Naive thymus-derived CD8-positive, alpha-beta T cell (primary cell): ENCODE measurements at regions not wholly inside any gene's neighbourhood (a gene's known extent, or its start where the extent isn't known, plus 50 kb on each side); places are given as distances from the start of the nearest gene placed in this dataset.

Source experiments
- ATAC-seq, 2 donors: fragments of 150-1000 bp; cut with Tn5 transposase in 1 of 2; sonication (Bioruptor Pico), chemical (Tn5 transposase) in 1 of 2; 1 replicate in 1 of 2; 2 replicates in 1 of 2; pipeline ENCODE4 v1.10.0; 2021; ENCODE audit warnings: mild to moderate bottlenecking in 2 of 2, moderate library complexity in 2 of 2
- POLR2A ChIA-PET: fragments of 350-600 bp; sonication (Branson Sonifier 250); formaldehyde crosslinking; loops from one replicate; lab custom pipeline; 2021; ENCODE audit warnings: antibody characterized with exemption; lab: Charles Lee
- DNase-seq, 10 donors: peaks; one replicate each; pipeline versions ENCODE4 v3.0.0 to v3.0.0-alpha.2; 2020 to 2022
- H3K27ac Mint-ChIP-seq, 10 donors: one replicate each; pipeline ENCODE4 v1.8.0; 2020 to 2022; ENCODE audit warnings: mild to moderate bottlenecking in 10 of 10, mixed read lengths in 10 of 10, moderate library complexity in 4 of 10, inconsistent platforms in 1 of 10
- H3K27me3 Mint-ChIP-seq, 5 donors: one replicate each; pipeline ENCODE4 v1.8.0; 2021 to 2022; ENCODE audit warnings: mixed read lengths in 5 of 5
- H3K36me3 Mint-ChIP-seq, 3 donors: one replicate each; pipeline ENCODE4 v1.8.0; 2020 to 2022; ENCODE audit warnings: mixed read lengths in 3 of 3, mild to moderate bottlenecking in 2 of 3, inconsistent platforms in 1 of 3
- H3K4me1 Mint-ChIP-seq, 4 donors: one replicate each; pipeline ENCODE4 v1.8.0; 2021 to 2022; ENCODE audit warnings: mixed read lengths in 4 of 4
- H3K4me3 Mint-ChIP-seq, 10 donors: one replicate each; pipeline ENCODE4 v1.8.0; 2020 to 2022; ENCODE audit warnings: mild to moderate bottlenecking in 10 of 10, mixed read lengths in 10 of 10, moderate library complexity in 6 of 10, inconsistent platforms in 1 of 10
- H3K9me3 Mint-ChIP-seq, 9 donors: one replicate each; pipeline ENCODE4 v1.8.0; 2020 to 2022; ENCODE audit warnings: mixed read lengths in 9 of 9, mild to moderate bottlenecking in 3 of 9, inconsistent platforms in 1 of 9, moderate library complexity in 1 of 9

GRCh38 chr1:22276396-22276748 lies 133.5 kb upstream of the WNT4 start:
- H3K4me3 Mint-ChIP-seq, result no peak overlapping the region
- DNase-seq, result no peak
- no peaks in the 10 kb centered on the region for H3K4me1 Mint-ChIP-seq
- ATAC-seq, result no peak
- H3K27me3 Mint-ChIP-seq, result peaks cover 3 to 40% (median 24%) of the 10 kb centered on the region in 5 donors
- H3K27ac Mint-ChIP-seq, result no peak overlapping the region
- H3K9me3 Mint-ChIP-seq, result peaks cover 0 to 16% (median under 1%) of the 10 kb centered on the region in 9 donors
- peaks cover 0 to 8% (median 0%) of the 10 kb centered on the region in 3 donors for H3K36me3 Mint-ChIP-seq
- POLR2A ChIA-PET, result no interaction called here

GRCh38 chr1:22277662-22278061 lies 134.8 kb upstream of the WNT4 start:
- no peak overlapping the region for H3K4me3 Mint-ChIP-seq
- H3K36me3 Mint-ChIP-seq, result peaks cover 0 to 8% (median 0%) of the 10 kb centered on the region in 3 donors
- no peak overlapping the region for H3K27ac Mint-ChIP-seq
- peaks cover 4 to 53% (median 33%) of the 10 kb centered on the region in 5 donors for H3K27me3 Mint-ChIP-seq
- H3K9me3 Mint-ChIP-seq, result peaks cover 0 to 16% (median 3%) of the 10 kb centered on the region in 9 donors
- POLR2A ChIA-PET, result no interaction called here
- DNase-seq (peak in 1 of 10 donors; percentile 26), ATAC-seq (no peak)
- no peaks in the 10 kb centered on the region for H3K4me1 Mint-ChIP-seq

GRCh38 chr1:22279735-22280134 lies 136.8 kb upstream of the WNT4 start:
- POLR2A ChIA-PET, result no interaction called here
- Mint-ChIP-seq H3K36me3 (peaks cover 0 to 8% (median 0%) of the 10 kb centered on the region in 3 donors), H3K27ac (no peak overlapping the region), H3K9me3 (peaks cover 0 to 16% (median 3%) of the 10 kb centered on the region in 9 donors), H3K4me1 (peaks cover 0 to 3% (median 0%) of the 10 kb centered on the region in 4 donors), H3K4me3 (no peak overlapping the region), H3K27me3 (peaks cover 6 to 74% (median 45%) of the 10 kb centered on the region in 5 donors)
- ATAC-seq (no peak), DNase-seq (no peak)

- Mint-ChIP-seq H3K4me3 (no peak overlapping the region), H3K36me3 (peaks cover 0 to 8% (median 0%) of the 10 kb centered on the region in 3 donors), H3K27me3 (peaks cover 6 to 78% (median 48%) of the 10 kb centered on the region in 5 donors), H3K4me1 (peaks cover 0 to 3% (median 0%) of the 10 kb centered on the region in 4 donors), H3K9me3 (peaks cover 0 to 16% (median 3%) of the 10 kb centered on the region in 9 donors), H3K27ac (no peak overlapping the region)
- no peak for DNase-seq
- ATAC-seq, result no peak
- POLR2A ChIA-PET, result no interaction called here
These were observed 137.6 kb upstream of the WNT4 start for GRCh38 chr1:22280526-22280925.

GRCh38 chr1:22281521-22282363 lies 138.8 kb upstream of the WNT4 start:
- Mint-ChIP-seq H3K27me3 (peaks cover 4 to 69% (median 41%) of the 10 kb centered on the region in 5 donors), H3K4me1 (peaks cover 0 to 3% (median 0%) of the 10 kb centered on the region in 4 donors), H3K9me3 (peaks cover 0 to 16% (median 3%) of the 10 kb centered on the region in 9 donors), H3K4me3 (no peak overlapping the region), H3K27ac (peak overlapping the region in 1 of 10 donors; percentile 54), H3K36me3 (peaks cover 0 to 8% (median 0%) of the 10 kb centered on the region in 3 donors)
- DNase-seq, result no peak
- ATAC-seq, result no peak
- POLR2A ChIA-PET, result interaction anchor here (0.7 kb wide), 1 partner anchor 192 kb away, joined by 3 read pairs; no protein-coding TSS in a partner anchor

- H3K36me3 Mint-ChIP-seq, result peaks cover 0 to 8% (median 0%) of the 10 kb centered on the region in 3 donors
- peaks cover 4 to 62% (median 34%) of the 10 kb centered on the region in 5 donors for H3K27me3 Mint-ChIP-seq
- ATAC-seq, result no peak
- POLR2A ChIA-PET, result interaction anchor here (0.7 kb wide), 1 partner anchor 191 kb away, joined by 3 read pairs; no protein-coding TSS in a partner anchor
- H3K4me3 Mint-ChIP-seq, result no peak overlapping the region
- no peak for DNase-seq
- peaks cover 0 to 16% (median 3%) of the 10 kb centered on the region in 9 donors for H3K9me3 Mint-ChIP-seq
- no peak overlapping the region for H3K27ac Mint-ChIP-seq
- peaks cover 0 to 3% (median 0%) of the 10 kb centered on the region in 4 donors for H3K4me1 Mint-ChIP-seq
These were observed 139.6 kb upstream of the WNT4 start for GRCh38 chr1:22282364-22282995.

- H3K9me3 Mint-ChIP-seq, result peaks cover 0 to 16% (median 3%) of the 10 kb centered on the region in 9 donors
- no peak for DNase-seq
- H3K27ac Mint-ChIP-seq, result no peak overlapping the region
- peaks cover 4 to 53% (median 26%) of the 10 kb centered on the region in 5 donors for H3K27me3 Mint-ChIP-seq
- no peak for ATAC-seq
- POLR2A ChIA-PET, result no interaction called here
- peaks cover 0 to 8% (median 0%) of the 10 kb centered on the region in 3 donors for H3K36me3 Mint-ChIP-seq
- peaks cover 0 to 3% (median 0%) of the 10 kb centered on the region in 4 donors for H3K4me1 Mint-ChIP-seq
- no peak overlapping the region for H3K4me3 Mint-ChIP-seq
These were observed 140.7 kb upstream of the WNT4 start for GRCh38 chr1:22283596-22283995.

GRCh38 chr1:22284236-22284635 lies 141.3 kb upstream of the WNT4 start:
- Mint-ChIP-seq H3K4me1 (peaks cover 0 to 3% (median 0%) of the 10 kb centered on the region in 4 donors), H3K27ac (no peak overlapping the region), H3K4me3 (no peak overlapping the region), H3K27me3 (peaks cover 4 to 48% (median 24%) of the 10 kb centered on the region in 5 donors), H3K9me3 (peaks cover 0 to 12% (median 3%) of the 10 kb centered on the region in 9 donors), H3K36me3 (peaks cover 0 to 5% (median 0%) of the 10 kb centered on the region in 3 donors)
- POLR2A ChIA-PET, result no interaction called here
- DNase-seq (no peak), ATAC-seq (no peak)

- H3K27me3 Mint-ChIP-seq, result peaks cover 4 to 43% (median 24%) of the 10 kb centered on the region in 5 donors
- POLR2A ChIA-PET, result no interaction called here
- DNase-seq (no peak), ATAC-seq (no peak)
- H3K27ac Mint-ChIP-seq, result no peak overlapping the region
- no peak overlapping the region for H3K4me3 Mint-ChIP-seq
- H3K9me3 Mint-ChIP-seq, result peaks cover 0 to 6% (median 3%) of the 10 kb centered on the region in 9 donors
- H3K36me3 Mint-ChIP-seq, result peaks cover 0 to 5% (median 0%) of the 10 kb centered on the region in 3 donors
- peaks cover 0 to 3% (median 0%) of the 10 kb centered on the region in 4 donors for H3K4me1 Mint-ChIP-seq
These were observed 142.1 kb upstream of the WNT4 start for GRCh38 chr1:22284906-22285548.

GRCh38 chr1:22285549-22286396 lies 142.9 kb upstream of the WNT4 start:
- DNase-seq (no peak), ATAC-seq (no peak)
- POLR2A ChIA-PET, result no interaction called here
- Mint-ChIP-seq H3K9me3 (peaks cover 0 to 3% (median 0%) of the 10 kb centered on the region in 9 donors), H3K27me3 (peaks cover 4 to 43% (median 22%) of the 10 kb centered on the region in 5 donors), H3K27ac (no peak overlapping the region), H3K4me1 (peaks cover 0 to 3% (median 0%) of the 10 kb centered on the region in 4 donors), H3K36me3 (peaks cover 0 to 1% (median 0%) of the 10 kb centered on the region in 3 donors), H3K4me3 (no peak overlapping the region)

GRCh38 chr1:22286491-22286890 lies 143.6 kb upstream of the WNT4 start:
- Mint-ChIP-seq H3K27ac (no peak overlapping the region), H3K4me3 (no peak overlapping the region), H3K9me3 (peaks cover 0 to under 1% (median 0%) of the 10 kb centered on the region in 9 donors), H3K4me1 (peaks cover 0 to 3% (median 0%) of the 10 kb centered on the region in 4 donors), H3K27me3 (peaks cover 4 to 43% (median 23%) of the 10 kb centered on the region in 5 donors), H3K36me3 (no peaks in the 10 kb centered on the region)
- ATAC-seq, result no peak
- DNase-seq, result no peak
- POLR2A ChIA-PET, result no interaction called here
